ENCODE measurements at regions not wholly inside any gene's neighbourhood (a gene's known extent, or its start where the extent isn't known, plus 50 kb on each side); places are given as distances from the start of the nearest gene placed in this dataset.

DNA sequence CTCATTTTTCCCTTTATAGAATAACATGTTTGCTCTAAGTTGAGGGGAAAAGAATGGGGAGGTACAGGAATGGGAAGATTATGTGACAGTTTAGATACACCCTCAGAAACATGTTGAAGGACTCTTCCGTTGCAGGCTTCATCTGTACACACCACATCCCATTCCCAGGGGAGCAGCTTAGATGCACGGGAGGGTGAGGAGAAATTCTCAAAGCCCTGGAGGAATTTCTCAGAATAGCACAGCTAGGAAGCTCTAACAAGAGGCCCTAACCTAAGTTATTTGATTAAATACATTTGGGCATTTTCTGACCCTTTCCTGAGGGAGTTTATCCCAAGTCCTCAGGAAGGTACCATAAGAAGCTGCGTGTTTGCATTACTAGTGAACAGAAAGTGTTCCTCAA, 660.2 kb upstream of the IGFBP3 start:
- TF ChIP-seq CTCF (conservative IDR thresholded peaks at IDR 0.05; ENCODE audit: low read length) (no peak), EZH2phosphoT487 (IDR thresholded peaks at IDR 0.05; ENCODE audit: borderline replicate concordance, low read depth, low read length) (no peak)
